IPS DF 4.7 (cell line): ENCODE measurements at regions not wholly inside any gene's neighbourhood (a gene's known extent, or its start where the extent isn't known, plus 50 kb on each side); places are given as distances from the start of the nearest gene placed in this dataset.
A peak's percentile ranks its signal among the peaks of the same experiment; 100 is the strongest.

ENCODE experiments used
- DNase-seq: peaks from one replicate; pipeline ENCODE4 v3.0.0-alpha.2; 2013; ENCODE audit warnings: low spot score; ENCODE audit errors: extremely low read depth

DNA sequence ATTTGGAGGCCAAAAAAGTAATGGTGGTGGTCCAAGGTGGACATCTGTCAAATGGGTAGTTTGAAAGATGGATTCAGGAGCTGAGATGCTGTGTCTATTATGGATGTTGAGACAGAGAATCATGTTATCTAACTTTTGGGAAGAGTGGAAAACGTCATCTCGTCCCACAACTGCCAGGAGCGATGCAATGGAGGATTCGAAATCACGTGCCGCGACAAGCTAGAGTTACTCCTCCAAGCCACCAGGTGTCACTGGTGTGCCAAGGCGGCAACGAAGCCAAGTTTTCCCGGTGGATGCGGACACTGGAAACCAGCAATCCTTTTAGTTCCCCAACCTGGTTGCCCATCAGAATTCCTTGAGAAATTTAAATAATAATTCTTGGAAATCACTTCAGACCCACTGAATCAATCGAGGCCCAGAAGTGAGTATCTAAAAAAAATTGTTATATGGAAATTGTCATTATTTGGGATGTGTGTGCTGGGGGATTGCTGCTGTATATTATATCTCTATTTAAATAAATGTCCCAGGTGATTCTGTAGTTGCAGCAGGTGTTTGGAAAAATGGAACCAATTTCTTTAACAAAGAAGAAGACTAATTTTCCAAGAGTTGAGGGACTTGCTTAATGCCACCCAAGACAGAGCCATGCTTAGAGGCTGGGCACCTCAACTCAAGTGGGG is 206.1 kb downstream of the HAPSTR1 start:
- peak; percentile 44 for DNase-seq

DNA sequence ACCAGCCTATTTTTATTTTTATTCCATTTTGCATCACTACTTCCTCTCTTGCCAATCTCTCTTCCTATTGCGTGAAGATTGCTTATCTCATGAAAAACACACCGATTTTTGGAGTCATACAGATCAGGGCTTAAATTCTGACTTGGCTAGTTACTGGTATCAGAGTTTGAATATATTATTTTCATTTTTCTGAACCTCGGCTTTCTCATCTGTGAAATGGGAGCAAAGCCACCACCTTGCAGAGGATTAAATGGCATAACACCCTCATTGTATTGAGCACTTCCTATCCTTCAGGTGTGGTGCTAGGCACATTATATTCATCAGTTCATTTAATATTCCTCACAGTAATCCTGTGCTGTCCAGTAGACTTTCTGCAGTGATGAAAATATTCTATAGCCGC is 208.8 kb downstream of the HAPSTR1 start:
- DNase-seq, result no peak

- DNase-seq, result no peak
Observed at GRCh38 chr16:9302072-9302471, 210.6 kb downstream of the HAPSTR1 start.

- no peak for DNase-seq
Observed at GRCh38 chr16:9306753-9307152, 215.3 kb downstream of the HAPSTR1 start.

GRCh38 chr16:9307446-9307845 is 216.0 kb downstream of the HAPSTR1 start:
- no peak for DNase-seq

- DNase-seq, result no peak
Observed at GRCh38 chr16:9308356-9308801, 216.9 kb downstream of the HAPSTR1 start.

DNA sequence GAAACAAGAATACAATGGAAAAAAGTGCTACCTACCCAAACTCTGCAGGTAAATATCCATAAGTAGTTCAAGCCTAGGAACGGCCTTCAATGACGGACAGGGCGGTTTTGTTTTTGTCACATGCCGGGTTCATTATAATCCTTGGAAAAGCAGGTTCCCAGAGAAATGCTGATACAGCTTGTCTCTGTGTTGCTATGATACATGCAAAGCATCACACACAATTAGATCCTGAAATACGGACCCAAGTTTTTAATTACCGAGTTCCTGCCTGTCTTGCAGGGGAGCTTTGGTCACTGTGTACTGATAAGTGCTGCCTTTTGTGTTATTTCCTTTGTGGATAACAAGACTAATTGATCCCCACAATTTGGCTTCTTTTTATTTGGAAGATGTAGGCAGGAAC is 217.4 kb downstream of the HAPSTR1 start:
- DNase-seq, result no peak

DNA sequence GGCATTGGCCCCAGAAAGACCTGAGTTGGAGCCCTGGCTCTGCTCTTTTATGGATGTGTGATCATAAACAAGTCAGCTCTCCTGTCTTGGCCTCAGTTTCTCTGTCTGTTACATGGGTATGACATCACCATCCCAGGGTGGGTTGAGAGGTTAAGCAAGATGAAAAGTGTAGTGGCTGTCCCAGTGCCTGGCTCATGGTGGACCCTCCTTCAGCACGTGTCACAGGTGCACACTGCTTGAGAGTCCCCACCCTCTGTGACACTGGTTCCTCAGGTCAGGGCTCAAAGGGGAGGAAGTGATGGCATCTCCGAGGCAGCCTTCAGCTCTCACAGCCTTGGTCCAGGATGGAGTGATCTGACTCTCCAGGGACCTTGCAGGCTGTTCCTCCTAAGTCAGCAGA is 218.4 kb downstream of the HAPSTR1 start:
- DNase-seq, result no peak

DNA sequence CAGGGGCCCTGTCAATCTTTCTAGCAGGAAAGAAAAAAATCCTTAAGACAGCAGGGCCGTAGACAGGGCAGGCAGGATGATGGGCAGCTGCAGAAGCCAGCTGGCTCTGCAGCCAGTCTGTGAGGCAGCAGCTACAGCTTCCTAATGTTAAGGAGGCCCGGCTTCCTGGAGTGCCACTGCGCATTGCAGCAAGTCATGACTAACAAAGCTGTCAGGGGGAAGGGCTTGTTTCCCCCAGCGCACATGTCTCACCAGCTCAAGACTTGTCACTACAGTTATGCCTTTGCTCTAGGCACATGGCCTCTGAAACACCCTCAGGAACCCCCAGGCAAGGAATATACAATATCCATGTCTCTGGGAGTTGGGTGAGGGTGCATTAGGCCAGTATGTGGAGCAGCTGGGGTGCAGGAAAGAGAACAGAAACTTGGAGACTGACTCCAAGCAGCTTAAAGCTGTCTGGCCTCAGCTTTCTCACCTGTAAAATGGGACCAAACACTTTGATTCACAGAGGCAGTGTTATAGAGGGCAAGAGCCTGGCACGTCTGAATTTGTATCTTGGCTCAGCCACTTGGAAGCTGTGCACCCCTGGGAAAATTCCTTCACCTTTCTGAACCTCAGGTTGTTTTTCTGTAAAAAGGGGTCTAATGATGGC is 220.0 kb downstream of the HAPSTR1 start:
- DNase-seq, result no peak

DNA sequence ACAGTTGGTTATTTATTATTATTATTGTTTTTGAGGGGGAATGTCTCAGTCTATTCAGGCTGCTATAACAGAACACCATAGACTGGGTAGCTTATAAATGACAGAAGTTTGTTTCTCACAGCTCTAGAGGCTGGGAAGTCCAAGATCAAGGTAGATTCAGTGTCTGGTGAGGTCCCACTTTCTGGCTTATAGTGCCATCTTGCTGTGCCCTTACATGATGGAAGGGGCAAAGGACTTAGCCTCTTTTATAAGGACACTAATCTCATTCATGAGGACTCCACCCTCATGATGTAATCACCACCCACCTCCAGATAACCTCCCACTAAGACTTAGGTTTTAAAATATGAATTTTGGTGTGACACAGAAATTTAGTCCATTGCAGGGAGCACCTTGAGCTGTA is 224.6 kb downstream of the HAPSTR1 start:
- no peak for DNase-seq

DNA sequence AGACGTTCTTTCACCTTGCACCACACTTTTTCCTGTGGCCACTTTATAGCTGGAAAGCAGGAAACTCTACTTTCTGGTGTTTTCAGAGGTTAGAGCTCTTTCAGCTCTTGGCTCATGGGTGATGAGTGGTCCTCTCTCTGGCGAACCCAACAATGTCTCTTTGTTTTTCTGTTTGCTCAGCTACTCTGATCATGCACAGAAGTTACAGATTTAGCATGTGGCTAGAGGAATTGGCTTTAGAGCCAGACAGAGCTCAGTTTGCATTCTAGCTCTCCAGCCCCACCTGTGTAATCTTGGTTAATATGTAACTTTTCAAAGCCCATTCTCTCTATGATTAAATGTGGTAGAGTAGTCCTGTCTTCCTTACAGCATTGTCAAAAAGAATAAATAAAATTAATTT is 225.2 kb downstream of the HAPSTR1 start:
- DNase-seq, result no peak

DNA sequence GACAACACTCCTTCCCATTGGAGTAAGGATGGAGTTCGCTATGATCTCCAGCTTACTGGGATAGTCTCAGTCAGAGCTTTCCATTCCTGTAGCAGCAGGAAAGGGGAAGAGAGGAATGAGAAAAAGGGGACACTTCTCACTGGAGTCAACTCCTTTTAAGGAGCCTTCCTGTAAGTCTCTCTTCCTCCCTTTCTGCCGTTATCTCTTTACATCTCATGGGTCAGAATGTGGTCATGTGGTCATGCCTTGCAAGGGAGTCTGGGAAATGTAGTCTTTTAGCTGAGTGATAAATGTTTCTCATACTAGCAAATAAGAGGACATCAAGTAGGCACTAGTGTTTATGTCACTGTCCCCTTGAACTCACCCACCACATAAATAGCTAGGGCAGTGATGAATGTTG is 227.3 kb downstream of the HAPSTR1 start:
- DNase-seq, result no peak

- DNase-seq, result no peak
Observed at GRCh38 chr16:9322769-9323168, 231.3 kb downstream of the HAPSTR1 start.

GRCh38 chr16:9323170-9323569 is 231.7 kb downstream of the HAPSTR1 start:
- no peak for DNase-seq

- DNase-seq, result no peak
Observed at GRCh38 chr16:9327253-9327652, 235.8 kb downstream of the HAPSTR1 start.

DNA sequence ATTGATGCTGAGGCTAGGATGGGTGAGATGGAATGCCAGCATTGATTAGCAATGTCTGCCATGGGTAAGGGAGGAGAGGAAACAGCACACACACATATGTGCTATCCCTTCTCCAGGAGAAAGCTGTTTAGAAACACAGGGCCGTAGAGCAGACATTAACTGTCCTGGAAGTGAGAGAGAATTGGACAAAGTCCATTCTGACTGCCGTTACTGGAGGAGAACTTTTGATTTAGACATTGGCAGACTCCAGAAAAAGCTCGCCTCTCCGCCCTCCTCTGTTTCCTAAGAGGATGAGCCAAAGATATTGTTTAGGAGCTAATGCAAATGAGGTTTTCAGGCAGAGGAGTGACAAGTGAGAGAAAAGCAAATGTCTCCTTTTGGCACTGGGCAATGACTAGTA is 237.0 kb downstream of the HAPSTR1 start:
- no peak for DNase-seq

DNA sequence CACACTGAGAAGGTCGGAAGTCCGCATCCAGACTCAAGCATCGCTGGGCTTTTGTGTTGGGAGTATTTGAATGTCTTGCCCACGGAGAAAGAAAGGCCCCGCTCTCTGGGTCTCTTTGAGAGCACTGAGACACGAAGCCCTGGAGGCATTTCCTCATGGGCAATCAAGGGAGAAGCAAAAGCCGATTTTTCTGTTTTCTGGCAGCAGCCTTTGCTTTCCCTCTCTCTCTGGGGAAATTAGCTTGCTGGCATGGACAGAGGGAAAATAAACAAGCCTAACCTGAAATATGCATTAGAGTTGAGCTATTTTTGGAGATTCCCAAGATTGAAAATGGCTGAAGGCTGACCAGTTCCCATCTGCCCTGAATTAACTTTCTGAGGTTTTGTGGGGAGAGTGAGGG is 238.7 kb downstream of the HAPSTR1 start:
- no peak for DNase-seq

GRCh38 chr16:9331503-9331902 is 240.1 kb downstream of the HAPSTR1 start:
- no peak for DNase-seq

DNA sequence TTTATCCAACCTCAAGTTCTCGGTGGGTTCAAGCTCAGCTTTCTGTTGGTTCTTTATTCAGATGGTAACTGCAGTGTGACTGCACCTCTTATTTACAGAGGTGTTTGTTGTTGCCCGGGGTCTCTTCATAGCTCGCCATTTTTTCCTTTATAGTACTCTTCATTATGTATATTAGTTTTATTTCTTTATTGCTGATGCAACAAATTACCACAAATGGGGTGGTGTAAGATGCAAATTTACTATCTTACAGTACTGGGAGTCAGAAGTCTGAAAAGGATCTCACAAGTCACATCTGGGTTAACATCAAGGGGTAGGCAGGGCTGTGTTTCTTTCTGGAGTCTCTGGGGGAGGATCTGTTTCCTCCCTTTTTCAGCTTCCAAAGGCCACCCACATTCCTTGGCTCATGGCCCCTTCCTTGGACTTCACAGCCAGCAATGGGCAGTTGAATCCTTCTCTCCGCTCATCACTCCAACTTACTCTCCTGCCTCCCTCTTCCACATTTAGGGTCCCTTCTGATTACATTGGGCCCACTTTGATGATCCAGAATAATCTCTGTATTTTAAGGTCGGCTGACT is 241.2 kb downstream of the HAPSTR1 start:
- DNase-seq, result no peak

- no peak for DNase-seq
Observed at GRCh38 chr16:9333469-9333868, 242.0 kb downstream of the HAPSTR1 start.

DNA sequence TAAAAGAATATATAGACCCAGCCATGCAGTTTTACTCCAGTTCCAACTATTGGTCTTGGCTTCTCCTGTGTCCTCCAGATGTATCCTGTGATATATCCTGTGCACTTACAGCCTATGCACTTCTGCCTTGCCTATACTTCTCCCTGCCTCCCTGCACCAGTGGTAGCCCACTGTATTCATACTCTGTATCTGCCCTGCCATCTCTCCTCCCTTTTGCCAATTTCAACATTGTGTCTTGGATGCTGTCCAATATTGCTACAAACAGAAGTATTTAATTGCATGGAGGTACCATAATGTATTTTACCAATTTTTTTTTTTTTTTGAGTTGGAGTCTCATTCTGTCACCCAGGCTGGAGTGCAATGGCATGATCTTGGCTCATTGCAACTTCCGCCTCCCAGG is 242.7 kb downstream of the HAPSTR1 start:
- no peak for DNase-seq

GRCh38 chr16:9337308-9338032 is 246.0 kb downstream of the HAPSTR1 start:
- DNase-seq, result no peak
